Activated CD4-positive, alpha-beta T cell treated with anti-CD3 and anti-CD28 coated beads for 36 hours (primary cell): ENCODE measurements at regions not wholly inside any gene's neighbourhood (a gene's known extent, or its start where the extent isn't known, plus 50 kb on each side); places are given as distances from the start of the nearest gene placed in this dataset.

ENCODE experiments used
- ATAC-seq: fragments of 200-7000 bp; cut with Tn5 transposase; one replicate; pipeline ENCODE4 v1.10.0; 2021; ENCODE audit warnings: mild to moderate bottlenecking, moderate library complexity
- CTCF ChIA-PET: fragments of 350-600 bp; sonication (Branson Sonifier 250); formaldehyde crosslinking; loops from one replicate; lab custom pipeline; 2021; ENCODE audit warnings: antibody characterized with exemption; lab: Charles Lee
- POLR2A ChIA-PET: fragments of 350-600 bp; sonication (Branson Sonifier 250); formaldehyde crosslinking; loops from one replicate; lab custom pipeline; 2021; ENCODE audit warnings: antibody characterized with exemption, inconsistent platforms; lab: Charles Lee
- DNase-seq: peaks from one replicate; pipeline ENCODE4 v3.0.0-alpha.2; 2020
- H3K27ac Mint-ChIP-seq: one replicate; pipeline ENCODE4 v1.8.0; 2021; ENCODE audit warnings: mixed read lengths
- H3K27me3 Mint-ChIP-seq: one replicate; pipeline ENCODE4 v1.8.0; 2021; ENCODE audit warnings: mixed read lengths
- H3K36me3 Mint-ChIP-seq: one replicate; pipeline ENCODE4 v1.8.0; 2021; ENCODE audit warnings: low read depth, mixed read lengths
- H3K4me1 Mint-ChIP-seq: one replicate; pipeline ENCODE4 v1.8.0; 2021; ENCODE audit warnings: mixed read lengths
- H3K4me3 Mint-ChIP-seq: one replicate; pipeline ENCODE4 v1.8.0; 2021; ENCODE audit warnings: mild to moderate bottlenecking, moderate library complexity, mixed read lengths
- H3K9me3 Mint-ChIP-seq: one replicate; pipeline ENCODE4 v1.8.0; 2021; ENCODE audit warnings: low read depth, mixed read lengths
- intact Hi-C, 2 experiments: fragments of 100-400 bp; cut with DNase I in 1 of 2; cut with micrococcal nuclease in 1 of 2; formaldehyde crosslinking; loops; one replicate each; pipeline versions ENCODE4 v1.14.2 to v1.15.1; 2022 to 2024; cut with DNase I, micrococcal nuclease

- DNase-seq (no peak), ATAC-seq (no peak)
- Mint-ChIP-seq H3K36me3 (no peaks in the 10 kb centered on the region), H3K9me3 (no peaks in the 10 kb centered on the region), H3K4me3 (no peak overlapping the region), H3K27me3 (no peaks in the 10 kb centered on the region), H3K27ac (no peak overlapping the region), H3K4me1 (peaks cover 18% of the 10 kb centered on the region)
- CTCF ChIA-PET, result interaction anchor here (0.6 to 5.5 kb wide), 11 partner anchors 8 to 1420 kb away, joined by 3 to 50 read pairs (median 4); no protein-coding TSS in a partner anchor
- POLR2A ChIA-PET, result no interaction called here
- intact Hi-C loops, result loop anchor here (1.0 kb wide), 1 partner anchor 198 kb away; no protein-coding TSS in a partner anchor
These were observed 59.8 kb upstream of the BARX1 start for GRCh38 chr9:94014920-94015319.

GRCh38 chr9:94014066-94014654 lies 59.0 kb upstream of the BARX1 start:
- no peak overlapping the region for H3K27ac Mint-ChIP-seq
- H3K27me3 Mint-ChIP-seq, result no peaks in the 10 kb centered on the region
- no peak for DNase-seq
- CTCF ChIA-PET, result interaction anchor here (0.6 to 5.5 kb wide), 17 partner anchors 10 to 1421 kb away, joined by 3 to 50 read pairs (median 4); no protein-coding TSS in a partner anchor
- POLR2A ChIA-PET, result interaction anchor here (0.7 kb wide), 1 partner anchor 27 kb away, joined by 4 read pairs; no protein-coding TSS in a partner anchor
- H3K36me3 Mint-ChIP-seq, result no peaks in the 10 kb centered on the region
- no peaks in the 10 kb centered on the region for H3K9me3 Mint-ChIP-seq
- intact Hi-C loops, result loop anchor here (1.0 kb wide), 1 partner anchor 199 kb away; no protein-coding TSS in a partner anchor
- ATAC-seq, result no peak
- peaks cover 18% of the 10 kb centered on the region for H3K4me1 Mint-ChIP-seq
- H3K4me3 Mint-ChIP-seq, result no peak overlapping the region

- intact Hi-C loops, result no loop called here
- Mint-ChIP-seq H3K4me3 (no peak overlapping the region), H3K4me1 (peaks cover 18% of the 10 kb centered on the region), H3K27ac (peak overlapping the region; percentile 6), H3K27me3 (no peaks in the 10 kb centered on the region), H3K36me3 (no peaks in the 10 kb centered on the region), H3K9me3 (no peaks in the 10 kb centered on the region)
- ATAC-seq, result peak; percentile 53
- ChIA-PET POLR2A (no interaction called here), CTCF (interaction anchor here (5.1 to 5.5 kb wide), 2 partner anchors 8 to 202 kb away, joined by 45 to 50 read pairs; no protein-coding TSS in a partner anchor)
- DNase-seq, result peak; percentile 13
These were observed 55.9 kb upstream of the BARX1 start for GRCh38 chr9:94010980-94011533.

- intact Hi-C loops, result no loop called here
- ChIA-PET CTCF (interaction anchor here (5.4 kb wide), 1 partner anchor 9 kb away, joined by 45 read pairs; no protein-coding TSS in a partner anchor), POLR2A (no interaction called here)
- DNase-seq, result no peak
- peaks cover 6% of the 10 kb centered on the region for H3K27me3 Mint-ChIP-seq
- no peaks in the 10 kb centered on the region for H3K36me3 Mint-ChIP-seq
- H3K4me3 Mint-ChIP-seq, result no peak overlapping the region
- no peak for ATAC-seq
- H3K27ac Mint-ChIP-seq, result no peak overlapping the region
- H3K4me1 Mint-ChIP-seq, result no peaks in the 10 kb centered on the region
- H3K9me3 Mint-ChIP-seq, result no peaks in the 10 kb centered on the region
These were observed 50.2 kb upstream of the BARX1 start for GRCh38 chr9:94005272-94005901.
